ENCODE measurements at regions not wholly inside any gene's neighbourhood (a gene's known extent, or its start where the extent isn't known, plus 50 kb on each side); places are given as distances from the start of the nearest gene placed in this dataset.

DNA sequence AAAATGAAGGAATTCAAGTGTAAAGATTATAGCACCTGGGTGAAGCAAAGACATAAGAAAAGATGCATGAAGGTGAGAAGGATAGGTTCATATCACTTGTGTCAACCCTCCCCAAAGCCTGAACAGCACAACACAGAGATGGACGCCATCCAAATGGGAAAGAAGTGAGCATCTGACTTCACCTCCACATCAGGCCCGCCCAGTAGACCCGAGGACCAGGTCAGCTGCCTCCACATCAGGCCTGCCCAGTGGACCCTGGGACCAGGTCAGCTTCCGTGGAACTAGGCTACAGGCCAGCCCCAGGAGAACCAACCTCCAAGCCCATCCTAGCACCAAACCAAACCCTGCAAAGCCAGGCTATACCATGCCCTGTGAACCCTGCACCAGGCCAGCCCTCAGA lies 862.9 kb downstream of the UQCRFS1 start:
- Histone ChIP-seq H3K9me3 (ENCODE audit: insufficient read depth, low read depth, low read length) (no peaks in the 10 kb centered on the region), H3K27me3 (ENCODE audit: insufficient read depth, low read length) (no peaks in the 10 kb centered on the region), H3K9ac (ENCODE audit: low read depth, low read length) (no peak overlapping the region), H3K4me1 (ENCODE audit: insufficient read depth, low read length) (no peaks in the 10 kb centered on the region), H3K27ac (ENCODE audit: low read depth, low read length) (no peak overlapping the region), H3K4me3 (ENCODE audit: low read length) (no peak overlapping the region), H3K36me3 (ENCODE audit: insufficient read depth, low read length) (no peaks in the 10 kb centered on the region)
- 82% methylated on average over 4 of the region's 4 CpGs for WGBS

- no peaks in the 10 kb centered on the region for H3K9me3 ChIP-seq (ENCODE audit: insufficient read depth, low read depth, low read length)
These were observed 863.3 kb downstream of the UQCRFS1 start for GRCh38 chr19:28349604-28350003.

GRCh38 chr19:28345811-28346210 lies 867.1 kb downstream of the UQCRFS1 start:
- 92% methylated on average over 3 of the region's 3 CpGs for WGBS

More at GRCh38 chr19:28349604-28350003, 863.3 kb downstream of the UQCRFS1 start:
- no peaks in the 10 kb centered on the region for H3K4me1 ChIP-seq (ENCODE audit: insufficient read depth, low read length)
- H3K27ac ChIP-seq (ENCODE audit: low read depth, low read length): no peak overlapping the region
- H3K36me3 ChIP-seq (ENCODE audit: insufficient read depth, low read length): no peaks in the 10 kb centered on the region
- no peak overlapping the region for H3K4me3 ChIP-seq (ENCODE audit: low read length)
- no CpG with 5 or more reads among the region's 2 CpGs for WGBS
- no peaks in the 10 kb centered on the region for H3K27me3 ChIP-seq (ENCODE audit: insufficient read depth, low read length)
- no peak overlapping the region for H3K9ac ChIP-seq (ENCODE audit: low read depth, low read length)

DNA sequence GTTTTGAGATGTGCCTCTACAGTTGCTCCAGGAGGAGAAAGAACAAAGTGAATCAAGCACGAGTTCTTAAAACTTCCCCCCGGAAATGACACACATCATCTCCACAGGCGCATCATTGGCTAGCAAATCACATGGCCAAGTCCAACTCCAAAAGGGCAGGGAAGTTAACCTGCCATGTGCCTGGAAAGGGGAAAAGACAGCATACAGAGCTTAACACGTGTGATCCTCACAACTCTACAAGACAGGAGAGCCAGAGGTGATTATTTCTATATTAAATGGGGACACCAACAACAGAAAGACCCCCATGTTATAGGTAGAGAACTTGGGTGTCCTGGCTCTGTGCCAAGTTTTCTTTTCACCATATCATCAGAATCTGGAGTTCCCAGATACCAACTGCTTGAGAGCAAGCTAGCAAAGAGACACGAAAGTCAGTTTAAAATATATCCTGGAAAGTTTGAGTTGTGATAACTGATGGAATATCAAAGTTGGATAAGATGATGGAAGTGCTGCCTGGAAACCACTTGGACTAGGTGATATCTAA lies 871.1 kb downstream of the UQCRFS1 start:
- H3K27me3 ChIP-seq (ENCODE audit: insufficient read depth, low read length): no peaks in the 10 kb centered on the region
- 99% methylated on average over 5 of the region's 5 CpGs for WGBS
- H3K27ac ChIP-seq (ENCODE audit: low read depth, low read length): no peak overlapping the region
- no peak overlapping the region for H3K9ac ChIP-seq (ENCODE audit: low read depth, low read length)
- H3K4me1 ChIP-seq (ENCODE audit: insufficient read depth, low read length): no peaks in the 10 kb centered on the region
- H3K9me3 ChIP-seq (ENCODE audit: insufficient read depth, low read depth, low read length): no peaks in the 10 kb centered on the region
- no peaks in the 10 kb centered on the region for H3K36me3 ChIP-seq (ENCODE audit: insufficient read depth, low read length)
- H3K4me3 ChIP-seq (ENCODE audit: low read length): no peak overlapping the region

More at GRCh38 chr19:28345811-28346210, 867.1 kb downstream of the UQCRFS1 start:
- Histone ChIP-seq H3K36me3 (ENCODE audit: insufficient read depth, low read length) (no peaks in the 10 kb centered on the region), H3K9ac (ENCODE audit: low read depth, low read length) (no peak overlapping the region), H3K9me3 (ENCODE audit: insufficient read depth, low read depth, low read length) (no peaks in the 10 kb centered on the region), H3K27ac (ENCODE audit: low read depth, low read length) (no peak overlapping the region), H3K4me1 (ENCODE audit: insufficient read depth, low read length) (no peaks in the 10 kb centered on the region), H3K4me3 (ENCODE audit: low read length) (no peak overlapping the region), H3K27me3 (ENCODE audit: insufficient read depth, low read length) (no peaks in the 10 kb centered on the region)

- Histone ChIP-seq H3K36me3 (ENCODE audit: insufficient read depth, low read length) (no peaks in the 10 kb centered on the region), H3K4me1 (ENCODE audit: insufficient read depth, low read length) (no peaks in the 10 kb centered on the region), H3K4me3 (ENCODE audit: low read length) (no peak overlapping the region), H3K27me3 (ENCODE audit: insufficient read depth, low read length) (no peaks in the 10 kb centered on the region), H3K27ac (ENCODE audit: low read depth, low read length) (no peak overlapping the region), H3K9me3 (ENCODE audit: insufficient read depth, low read depth, low read length) (0 out of 2 replicates have a peak, but pooled peaks cover 5% of the 10 kb centered on the region), H3K9ac (ENCODE audit: low read depth, low read length) (no peak overlapping the region)
- 90% methylated on average over 4 of the region's 4 CpGs for WGBS
These were observed 878.5 kb downstream of the UQCRFS1 start for GRCh38 chr19:28334419-28334818.

GRCh38 chr19:28333909-28334308 lies 879.0 kb downstream of the UQCRFS1 start:
- Histone ChIP-seq H3K4me1 (ENCODE audit: insufficient read depth, low read length) (no peaks in the 10 kb centered on the region), H3K9me3 (ENCODE audit: insufficient read depth, low read depth, low read length) (0 out of 2 replicates have a peak, but pooled peaks cover 9% of the 10 kb centered on the region), H3K27me3 (ENCODE audit: insufficient read depth, low read length) (no peaks in the 10 kb centered on the region), H3K9ac (ENCODE audit: low read depth, low read length) (no peak overlapping the region), H3K4me3 (ENCODE audit: low read length) (no peak overlapping the region), H3K36me3 (ENCODE audit: insufficient read depth, low read length) (no peaks in the 10 kb centered on the region), H3K27ac (ENCODE audit: low read depth, low read length) (no peak overlapping the region)
- 90% methylated on average over 5 of the region's 5 CpGs for WGBS

DNA sequence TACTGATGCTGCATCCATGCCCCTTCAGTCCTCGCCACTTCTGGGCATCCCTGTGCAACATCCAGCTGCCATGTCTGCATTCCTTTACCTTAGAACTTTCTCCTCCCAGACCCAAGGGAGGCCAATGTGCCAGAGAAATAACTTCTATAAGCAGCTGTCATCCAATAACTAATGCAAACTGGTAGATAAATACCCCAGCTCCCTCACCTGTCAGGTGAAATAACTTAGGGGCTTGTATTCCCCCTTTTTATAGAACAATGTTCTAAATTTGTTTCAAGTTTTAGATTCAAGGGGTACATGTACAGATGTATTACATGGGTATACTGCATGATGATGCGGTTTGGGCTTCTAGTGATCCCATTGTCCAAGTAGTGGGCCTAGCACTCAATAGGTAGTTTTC lies 880.1 kb downstream of the UQCRFS1 start:
- no peaks in the 10 kb centered on the region for H3K36me3 ChIP-seq (ENCODE audit: insufficient read depth, low read length)
- no peak overlapping the region for H3K4me3 ChIP-seq (ENCODE audit: low read length)
- no peak overlapping the region for H3K9ac ChIP-seq (ENCODE audit: low read depth, low read length)
- H3K27me3 ChIP-seq (ENCODE audit: insufficient read depth, low read length): no peaks in the 10 kb centered on the region
- 97% methylated on average over 2 of the region's 2 CpGs for WGBS
- H3K27ac ChIP-seq (ENCODE audit: low read depth, low read length): no peak overlapping the region
- 0 out of 2 replicates have a peak, but pooled peaks cover 14% of the 10 kb centered on the region for H3K9me3 ChIP-seq (ENCODE audit: insufficient read depth, low read depth, low read length)
- no peaks in the 10 kb centered on the region for H3K4me1 ChIP-seq (ENCODE audit: insufficient read depth, low read length)

DNA sequence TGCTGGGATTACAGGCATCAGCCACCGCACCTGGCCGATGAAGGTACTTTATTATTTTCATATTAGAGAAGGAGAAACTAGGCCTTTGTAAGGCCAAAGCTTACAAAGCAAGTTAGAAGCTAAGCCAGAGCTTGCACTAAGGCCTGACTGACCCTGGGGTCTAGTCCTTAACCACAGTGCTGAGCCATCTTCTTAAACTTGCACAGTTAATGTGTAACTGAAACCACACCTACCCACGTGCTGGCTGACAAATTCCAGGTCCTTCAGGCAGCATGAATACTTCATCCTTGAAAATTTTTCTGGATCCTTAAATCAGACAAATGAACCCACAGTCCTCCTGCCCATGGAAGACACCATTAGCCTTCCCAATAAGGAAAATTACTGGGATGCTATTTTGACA lies 880.6 kb downstream of the UQCRFS1 start:
- Histone ChIP-seq H3K9me3 (ENCODE audit: insufficient read depth, low read depth, low read length) (0 out of 2 replicates have a peak, but pooled peaks cover 14% of the 10 kb centered on the region), H3K27me3 (ENCODE audit: insufficient read depth, low read length) (no peaks in the 10 kb centered on the region)
- WGBS: 95% methylated on average over 3 of the region's 3 CpGs

GRCh38 chr19:28331596-28331995 lies 881.4 kb downstream of the UQCRFS1 start:
- Histone ChIP-seq H3K27ac (ENCODE audit: low read depth, low read length) (no peak overlapping the region), H3K9ac (ENCODE audit: low read depth, low read length) (no peak overlapping the region)
- WGBS: 95% methylated on average over 7 of the region's 7 CpGs

More for the DNA sequence above, 880.6 kb downstream of the UQCRFS1 start:
- Histone ChIP-seq H3K9ac (ENCODE audit: low read depth, low read length) (no peak overlapping the region), H3K27ac (ENCODE audit: low read depth, low read length) (no peak overlapping the region), H3K36me3 (ENCODE audit: insufficient read depth, low read length) (no peaks in the 10 kb centered on the region), H3K4me1 (ENCODE audit: insufficient read depth, low read length) (no peaks in the 10 kb centered on the region), H3K4me3 (ENCODE audit: low read length) (no peak overlapping the region)

DNA sequence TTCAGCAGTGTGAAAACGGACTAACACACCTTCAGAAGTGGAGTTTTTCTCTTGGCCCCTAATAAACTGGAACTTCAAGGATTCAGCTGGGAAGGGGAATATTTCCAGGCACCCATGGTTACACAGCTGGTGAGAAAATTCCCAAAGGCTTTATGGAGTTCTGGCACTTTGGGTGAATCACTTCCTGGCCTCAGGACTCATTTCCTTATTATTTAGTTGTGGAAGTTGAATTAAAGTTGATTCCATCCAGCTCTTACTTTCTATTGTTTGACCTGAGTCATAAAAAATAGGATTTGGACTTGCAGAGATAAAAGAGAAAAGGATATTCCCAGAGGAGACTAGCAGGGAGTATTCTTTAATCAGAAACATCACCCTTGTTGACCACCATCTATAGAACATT lies 882.1 kb downstream of the UQCRFS1 start:
- H3K9me3 ChIP-seq (ENCODE audit: insufficient read depth, low read depth, low read length): 0 out of 2 replicates have a peak, but pooled peaks cover 14% of the 10 kb centered on the region
- no peak overlapping the region for H3K9ac ChIP-seq (ENCODE audit: low read depth, low read length)
- no peak overlapping the region for H3K4me3 ChIP-seq (ENCODE audit: low read length)
- H3K27me3 ChIP-seq (ENCODE audit: insufficient read depth, low read length): no peaks in the 10 kb centered on the region
- WGBS: 95% methylated on average over 1 of the region's 1 CpG
- no peak overlapping the region for H3K27ac ChIP-seq (ENCODE audit: low read depth, low read length)
- no peaks in the 10 kb centered on the region for H3K36me3 ChIP-seq (ENCODE audit: insufficient read depth, low read length)
- no peaks in the 10 kb centered on the region for H3K4me1 ChIP-seq (ENCODE audit: insufficient read depth, low read length)

More at GRCh38 chr19:28331596-28331995, 881.4 kb downstream of the UQCRFS1 start:
- Histone ChIP-seq H3K36me3 (ENCODE audit: insufficient read depth, low read length) (no peaks in the 10 kb centered on the region), H3K27me3 (ENCODE audit: insufficient read depth, low read length) (no peaks in the 10 kb centered on the region), H3K9me3 (ENCODE audit: insufficient read depth, low read depth, low read length) (0 out of 2 replicates have a peak, but pooled peaks cover 14% of the 10 kb centered on the region), H3K4me3 (ENCODE audit: low read length) (no peak overlapping the region), H3K4me1 (ENCODE audit: insufficient read depth, low read length) (no peaks in the 10 kb centered on the region)

- 0 out of 2 replicates have a peak, but pooled peaks cover 14% of the 10 kb centered on the region for H3K9me3 ChIP-seq (ENCODE audit: insufficient read depth, low read depth, low read length)
- no peak overlapping the region for H3K9ac ChIP-seq (ENCODE audit: low read depth, low read length)
- H3K27me3 ChIP-seq (ENCODE audit: insufficient read depth, low read length): no peaks in the 10 kb centered on the region
- no peaks in the 10 kb centered on the region for H3K36me3 ChIP-seq (ENCODE audit: insufficient read depth, low read length)
- no peak overlapping the region for H3K4me3 ChIP-seq (ENCODE audit: low read length)
- WGBS: 92% methylated on average over 4 of the region's 4 CpGs
- peaks cover 5% of the 10 kb centered on the region; the same call in 1 of the 2 replicates for H3K4me1 ChIP-seq (ENCODE audit: insufficient read depth, low read length)
- no peak overlapping the region for H3K27ac ChIP-seq (ENCODE audit: low read depth, low read length)
These were observed 883.5 kb downstream of the UQCRFS1 start for GRCh38 chr19:28329429-28329828.
